K562 (cell line): ENCODE measurements at regions not wholly inside any gene's neighbourhood (a gene's known extent, or its start where the extent isn't known, plus 50 kb on each side); places are given as distances from the start of the nearest gene placed in this dataset.

Source experiments
- ATAC-seq: fragments of 200-7000 bp; cut with Tn5 transposase; 3 replicates; pipeline ENCODE4 v1.9.1; 2020; ENCODE audit warnings: moderate library complexity
- BruUV-seq: library from RNA; stranded (reverse); fragments of 400-500 nt; replicated peaks from 2 replicates; lab custom pipeline; 2021; lab: Mats Ljungman, UMichigan
- CTCF ChIA-PET: fragments of 300-600 bp; formaldehyde crosslinking; extraction: SDS; loops from one replicate; lab custom pipeline; 2021; ENCODE audit warnings: low intra/inter-chr PET ratio; lab: Yijun Ruan, JAX
- POLR2A ChIA-PET: fragments of 300-600, 350-650 bp; sonication (Branson Sonifier 250); formaldehyde crosslinking; extraction: SDS; loops from one replicate; lab custom pipeline; 2021; ENCODE audit warnings: antibody characterized with exemption, inconsistent platforms; lab: Yijun Ruan, JAX
- DNase-seq, 4 experiments: peaks; one replicate each; pipeline versions ENCODE4 v3.0.0 to v3.0.0-alpha.2; 2011 to 2018; ENCODE audit warnings: low spot score in 3 of 4, mixed read lengths in 3 of 4; ENCODE audit errors: extremely low read depth in 1 of 4
- FAIRE-seq: peaks from 2 replicates; lab custom pipeline; 2011; peaks lifted over from hg19 to GRCh38; lab: Jason Lieb, UNC
- H2AFZ ChIP-seq: 2 replicates; pipeline ENCODE4 v1.6.0; 2011; ENCODE audit warnings: low read depth, low read length, control low read depth, inconsistent platforms
- H3K27ac ChIP-seq: fragments of 200-600 bp; 3 replicates; pipeline ENCODE4 v1.8.0; 2011; ENCODE audit warnings: low read depth, mild to moderate bottlenecking, control low read depth, inconsistent platforms, low read length, moderate library complexity, mixed read lengths; ENCODE audit errors: extremely low read depth
- H3K27me3 ChIP-seq, 2 experiments: fragments of 300-600 bp in 1 of 2; 2 replicates in 1 of 2; 3 replicates in 1 of 2; pipeline versions ENCODE4 v1.6.0 to v1.8.0; 2011; ENCODE audit warnings: inconsistent platforms in 2 of 2, low read length in 2 of 2, mild to moderate bottlenecking in 1 of 2, mixed read lengths in 1 of 2, moderate library complexity in 1 of 2; ENCODE audit not compliant: control insufficient read depth in 2 of 2, insufficient read depth in 2 of 2
- H3K36me3 ChIP-seq: fragments of 300-600 bp; 3 replicates; pipeline ENCODE4 v1.8.0; 2011; ENCODE audit warnings: mild to moderate bottlenecking, low read length, inconsistent platforms; ENCODE audit not compliant: control insufficient read depth, insufficient read depth
- H3K4me1 ChIP-seq, 2 experiments: fragments of 200-600 bp in 1 of 2; replicated peaks in 1 of 2; 2 replicates in 1 of 2; 3 replicates in 1 of 2; pipeline versions ENCODE4 v1.5.1 to v1.8.0; 2011; ENCODE audit warnings: inconsistent platforms in 2 of 2, low read length in 2 of 2, mild to moderate bottlenecking in 1 of 2, mixed read lengths in 1 of 2, moderate library complexity in 1 of 2; ENCODE audit not compliant: control insufficient read depth in 2 of 2, insufficient read depth in 2 of 2
- H3K4me2 ChIP-seq: 2 replicates; pipeline ENCODE4 v1.6.1; 2011; ENCODE audit warnings: low read length, control low read depth, inconsistent platforms, mixed read lengths; ENCODE audit not compliant: insufficient read depth
- H3K4me3 ChIP-seq: fragments of 200-600 bp; sonication (generic), shearing (Covaris generic); 2 replicates; pipeline ENCODE4 v1.5.1; 2016; ENCODE audit warnings: control low read depth, inconsistent platforms
- H3K79me2 ChIP-seq: fragments of 200-600 bp; 3 replicates; pipeline ENCODE4 v1.8.0; 2011; ENCODE audit warnings: low read length, inconsistent platforms; ENCODE audit not compliant: control insufficient read depth, insufficient read depth
- H3K9ac ChIP-seq, 2 experiments: 2 replicates each; pipeline versions ENCODE4 v1.6.0 to v1.6.1; 2011; ENCODE audit warnings: low read depth in 2 of 2, low read length in 2 of 2, control low read depth in 1 of 2, inconsistent platforms in 1 of 2, mild to moderate bottlenecking in 1 of 2, mixed read lengths in 1 of 2; ENCODE audit not compliant: insufficient read depth in 1 of 2
- H3K9me1 ChIP-seq: one replicate; pipeline ENCODE4 v1.6.0; 2011; ENCODE audit warnings: inconsistent platforms, mild to moderate bottlenecking, low read length, moderate library complexity; ENCODE audit not compliant: control insufficient read depth, insufficient read depth
- H3K9me3 ChIP-seq: replicated peaks from 2 replicates; pipeline ENCODE4 v1.5.1; 2011; ENCODE audit warnings: low read depth, low read length, inconsistent platforms; ENCODE audit not compliant: control insufficient read depth, insufficient read depth
- H4K20me1 ChIP-seq: replicated peaks from 2 replicates; pipeline ENCODE4 v1.6.1; 2011; ENCODE audit warnings: low read length, inconsistent platforms, mixed read lengths; ENCODE audit not compliant: control insufficient read depth, insufficient read depth
- BACH1 ChIP-seq: fragments of 200-800 bp; sonication (Bioruptor generic); IDR thresholded peaks from 2 replicates; pipeline ENCODE4 v1.6.1; 2016; ENCODE audit warnings: missing genetic modification characterization, missing compliant biosample characterization
- PCBP2 ChIP-seq: fragments of 200-400 bp; formaldehyde crosslinking; IDR thresholded peaks from 2 replicates; pipeline ENCODE4 v1.6.1; 2018; ENCODE audit warnings: low read length, low read depth, mild to moderate bottlenecking, moderate library complexity; ENCODE audit not compliant: poor library complexity, severe bottlenecking
- PRPF4 ChIP-seq: fragments of 200-400 bp; formaldehyde crosslinking; IDR thresholded peaks from one replicate; pipeline ENCODE4 v1.6.1; 2017; ENCODE audit warnings: low read length, low read depth, mild to moderate bottlenecking; ENCODE audit not compliant: insufficient read depth, poor library complexity, severe bottlenecking
- SRSF7 ChIP-seq: fragments of 200-400 bp; formaldehyde crosslinking; optimal IDR thresholded peaks from 2 replicates; pipeline ENCODE3; 2017; ENCODE audit warnings: mild to moderate bottlenecking, low read depth, low read length
- TEAD1 ChIP-seq, 2 experiments: fragments of 450-650 bp in 1 of 2; sonication (generic) in 1 of 2; formaldehyde crosslinking; IDR thresholded peaks; 2 replicates each; pipeline versions ENCODE4 v1.4.0 to v1.8.0; 2020 to 2022; ENCODE audit warnings: mild to moderate bottlenecking in 2 of 2, missing genetic modification reagents in 1 of 2
- WHSC1 ChIP-seq: IDR thresholded peaks from one replicate; pipeline ENCODE4 v1.6.1; 2012; ENCODE audit warnings: low read length, control low read depth, inconsistent platforms
- WGBS: fragments of 100-300 bp; shearing (Covaris generic); methylation state at CpG from one replicate; pipeline ENCODE4 v1.1.6; 2016; ENCODE audit warnings: low coverage, mixed read lengths; ENCODE audit not compliant: insufficient coverage; ENCODE audit errors: missing lambda C conversion rate; 5-methylcytosine and 5-hydroxymethylcytosine counted together
- in situ Hi-C: fragments of 300-500 bp; cut with MboI; formaldehyde crosslinking; loops from 4 replicates; pipeline ENCODE4 v1.15.0; 2018; ENCODE audit warnings: inconsistent platforms, mixed read lengths
- intact Hi-C: fragments of 100-400 bp; cut with micrococcal nuclease; formaldehyde crosslinking; loops from 2 replicates; pipeline ENCODE4 v1.14.2; 2022

DNA sequence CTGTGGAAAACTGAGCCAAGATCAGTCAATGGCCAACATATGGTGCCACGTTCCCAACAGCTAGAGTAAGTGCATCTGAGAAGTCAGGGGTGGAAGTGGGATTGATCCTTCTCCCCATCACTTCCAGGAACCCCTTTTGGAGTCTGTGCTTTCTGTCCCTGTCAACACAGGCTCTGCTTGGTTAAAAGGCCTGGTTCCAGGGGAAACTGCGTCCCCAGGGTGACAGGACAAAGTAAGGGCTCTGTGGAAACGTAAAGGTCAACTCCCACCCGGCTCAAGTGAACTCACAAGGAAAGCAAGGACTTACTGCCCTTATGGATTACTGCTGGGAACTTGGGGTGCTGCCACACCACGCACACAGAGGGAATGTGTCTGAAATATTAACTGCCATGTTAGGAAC lies 77.5 kb upstream of the GRB10 start:
- Histone ChIP-seq H4K20me1 (no peaks in the 10 kb centered on the region; the same call in 1 of the 2 replicates), H3K9me1 (no peaks in the 10 kb centered on the region), H3K4me1 (no peaks in the 10 kb centered on the region), H3K27me3 (peaks cover 7 to 39% of the 10 kb centered on the region in 2 experiments), H3K9ac (no peak overlapping the region), H3K4me2 (no peak overlapping the region), H3K9me3 (no peaks in the 10 kb centered on the region), H3K4me3 (no peak overlapping the region), H3K79me2 (no peaks in the 10 kb centered on the region), H2AFZ (no peak overlapping the region), H3K27ac (no peak overlapping the region), H3K36me3 (no peaks in the 10 kb centered on the region)
- no TSS peak for BruUV-seq
- CTCF ChIA-PET = no interaction called here
- FAIRE-seq (no peak), DNase-seq (no peak), ATAC-seq (no peak)
- TF ChIP-seq PRPF4 (no peak), WHSC1 (no peak), BACH1 (tag) (no peak), TEAD1 (CRISPR knock-in tag; IDR thresholded peaks at IDR 0.05) (no peak), PCBP2 (no peak), SRSF7 (no peak)
- POLR2A ChIA-PET = no interaction called here
- intact Hi-C loops = no loop called here
- WGBS = 2% methylated on average over 5 of the region's 5 CpGs
- in situ Hi-C loops = no loop called here
